SK-N-SH (cell line): ENCODE measurements at regions not wholly inside any gene's neighbourhood (a gene's known extent, or its start where the extent isn't known, plus 50 kb on each side); places are given as distances from the start of the nearest gene placed in this dataset.

ENCODE experiments used
- CTCF ChIA-PET: fragments of 300-600, 350-600 bp; formaldehyde crosslinking; extraction: SDS; loops from one replicate; lab custom pipeline; 2021; lab: Yijun Ruan, JAX
- POLR2A ChIA-PET: fragments of 350-600 bp; sonication (Branson Sonifier 250); formaldehyde crosslinking; extraction: SDS; loops from one replicate; lab custom pipeline; 2020; ENCODE audit warnings: antibody characterized with exemption, inconsistent platforms; lab: Yijun Ruan, JAX
- DNase-seq: peaks from one replicate; pipeline ENCODE4 v3.0.0; 2012
- H2AFZ ChIP-seq: fragments of 200-600 bp; sonication (generic); 2 replicates; pipeline ENCODE4 v1.8.1; 2016; ENCODE audit warnings: antibody characterized with exemption, mild to moderate bottlenecking, low read depth
- H3F3A ChIP-seq: fragments of 200-600 bp; sonication (generic); replicated peaks from 2 replicates; pipeline ENCODE3; 2016; ENCODE audit warnings: antibody characterized with exemption, mild to moderate bottlenecking; ENCODE audit not compliant: insufficient read depth
- H3K27ac ChIP-seq, 2 experiments: fragments of 200-500 bp in 1 of 2; fragments of 200-600 bp in 1 of 2; sonication (Bioruptor generic) in 1 of 2; sonication (generic), shearing (Covaris generic) in 1 of 2; 2 replicates each; pipeline versions ENCODE4 v1.5.1 to v1.6.1; 2014 to 2016; ENCODE audit warnings: low read depth in 2 of 2, inconsistent platforms in 1 of 2, low read length in 1 of 2, mild to moderate bottlenecking in 1 of 2, mixed read lengths in 1 of 2
- H3K27me3 ChIP-seq: fragments of 200-600 bp; sonication (generic), shearing (Covaris generic); 2 replicates; pipeline ENCODE4 v1.6.1; 2016; ENCODE audit warnings: mixed run types; ENCODE audit not compliant: insufficient read depth
- H3K36me3 ChIP-seq, 2 experiments: fragments of 200-500 bp in 1 of 2; fragments of 200-600 bp in 1 of 2; sonication (Bioruptor generic) in 1 of 2; sonication (generic) in 1 of 2; replicated peaks in 1 of 2; 2 replicates each; pipeline versions ENCODE3 to v1.5.1; 2014 to 2016; ENCODE audit warnings: low read length in 1 of 2, mild to moderate bottlenecking in 1 of 2; ENCODE audit not compliant: insufficient read depth in 2 of 2, control insufficient read depth in 1 of 2
- H3K4me1 ChIP-seq, 2 experiments: fragments of 200-500 bp in 1 of 2; fragments of 200-600 bp in 1 of 2; sonication (Bioruptor generic) in 1 of 2; sonication (generic), shearing (Covaris generic) in 1 of 2; 2 replicates each; pipeline versions ENCODE4 v1.5.1 to v1.6.1; 2014 to 2016; ENCODE audit warnings: low read depth in 1 of 2, low read length in 1 of 2, mixed run types in 1 of 2; ENCODE audit not compliant: insufficient read depth in 2 of 2, control insufficient read depth in 1 of 2
- H3K4me2 ChIP-seq: fragments of 200-600 bp; sonication (generic), shearing (Covaris generic); 2 replicates; pipeline ENCODE4 v1.6.1; 2017; ENCODE audit warnings: mixed run types
- H3K4me3 ChIP-seq, 2 experiments: fragments of 200-500 bp in 1 of 2; fragments of 200-600 bp in 1 of 2; sonication (Bioruptor generic) in 1 of 2; sonication (generic), shearing (Covaris generic) in 1 of 2; 2 replicates each; pipeline versions ENCODE4 v1.5.1 to v1.8.1; 2014 to 2016; ENCODE audit warnings: low read depth in 2 of 2, inconsistent platforms in 1 of 2, low read length in 1 of 2, mild to moderate bottlenecking in 1 of 2, mixed read lengths in 1 of 2, moderate library complexity in 1 of 2
- H3K79me2 ChIP-seq: fragments of 200-600 bp; sonication (generic); 2 replicates; pipeline ENCODE4 v1.8.1; 2017; ENCODE audit warnings: mild to moderate bottlenecking; ENCODE audit not compliant: insufficient read depth
- H3K9ac ChIP-seq: fragments of 200-600 bp; sonication (generic); 2 replicates; pipeline ENCODE4 v1.6.1; 2017; ENCODE audit warnings: mixed run types
- H3K9me2 ChIP-seq: fragments of 200-600 bp; sonication (generic); 2 replicates; pipeline ENCODE4 v1.6.1; 2017; ENCODE audit warnings: mixed run types
- H3K9me3 ChIP-seq: fragments of 200-600 bp; sonication (generic); 2 replicates; pipeline ENCODE4 v1.6.1; 2017; ENCODE audit warnings: mixed run types, mild to moderate bottlenecking, moderate library complexity
- H4K20me1 ChIP-seq: fragments of 200-600 bp; sonication (generic); 2 replicates; pipeline ENCODE4 v1.6.1; 2017; ENCODE audit warnings: mild to moderate bottlenecking, mixed run types; ENCODE audit not compliant: insufficient read depth
- EZH2phosphoT487 ChIP-seq: fragments of 200-600 bp; sonication (generic); IDR thresholded peaks from 2 replicates; pipeline ENCODE4 v1.6.1; 2017; ENCODE audit warnings: low read depth, mixed run types, mild to moderate bottlenecking, antibody characterized with exemption, moderate library complexity, borderline replicate concordance
- GABPA ChIP-seq: IDR thresholded peaks from 2 replicates; pipeline ENCODE4 v1.4.0; 2012; ENCODE audit warnings: low read depth, mild to moderate bottlenecking
- GATA2 ChIP-seq: sonication (generic); formaldehyde crosslinking; IDR thresholded peaks from 2 replicates; pipeline ENCODE4 v1.5.0; 2020; ENCODE audit warnings: mild to moderate bottlenecking, missing genetic modification reagents
- JUND ChIP-seq: IDR thresholded peaks from 2 replicates; pipeline ENCODE4 v1.4.0; 2012
- MEF2A ChIP-seq: IDR thresholded peaks from 2 replicates; pipeline ENCODE4 v1.4.0; 2012; ENCODE audit warnings: low read depth, borderline replicate concordance
- RCOR1 ChIP-seq: fragments of 150-350 bp; IDR thresholded peaks from 2 replicates; pipeline ENCODE4 v1.6.1; 2017; ENCODE audit warnings: antibody characterized with exemption, low read length
- YY1 ChIP-seq: IDR thresholded peaks from 2 replicates; pipeline ENCODE4 v1.4.0; 2012; ENCODE audit warnings: low read depth, mild to moderate bottlenecking
- WGBS: methylation state at CpG from one replicate; pipeline ENCODE4 v1.1.6; 2017; ENCODE audit warnings: low lambda C conversion rate; 5-methylcytosine and 5-hydroxymethylcytosine counted together
- TF ChIP-seq, protein P1 (sequence below): IDR thresholded peaks from 2 replicates; pipeline ENCODE4 v1.4.0; 2012; ENCODE audit warnings: low read depth
- TF ChIP-seq, protein P2 (sequence below): fragments of 150-350 bp; IDR thresholded peaks from 2 replicates; pipeline ENCODE4 v1.6.1; 2016; ENCODE audit warnings: mild to moderate bottlenecking, low read depth, low read length
- TF ChIP-seq, protein P3 (sequence below): IDR thresholded peaks from 2 replicates; pipeline ENCODE4; 2012
- TF ChIP-seq, protein P4 (sequence below): IDR thresholded peaks from 2 replicates; pipeline ENCODE4 v1.6.1; 2012; ENCODE audit warnings: mild to moderate bottlenecking, low read depth, low read length, moderate library complexity
- TF ChIP-seq, protein P5 (sequence below): IDR thresholded peaks from 2 replicates; pipeline ENCODE4 v1.4.0; 2012; ENCODE audit warnings: low read depth, borderline replicate concordance

DNA sequence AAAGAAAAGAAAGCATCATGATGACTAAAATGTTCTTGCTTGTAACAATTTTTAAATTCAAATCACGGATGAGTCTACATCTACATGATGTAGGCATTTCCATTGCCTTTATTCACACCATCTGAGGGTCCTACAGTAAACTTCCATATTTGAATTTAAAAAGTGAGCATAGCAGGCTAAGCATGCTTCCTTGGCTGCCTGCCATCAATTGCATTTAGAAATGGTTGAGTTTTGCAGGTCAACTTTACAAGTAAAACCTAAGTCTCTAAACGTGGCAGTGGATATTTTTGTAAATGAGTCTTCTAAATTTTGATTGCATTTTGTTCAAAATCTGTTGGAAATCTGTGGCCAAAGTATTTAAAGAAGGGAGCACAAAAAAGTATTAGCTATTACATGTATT is 136.5 kb upstream of the PTCH1 start:
- H4K20me1 ChIP-seq, result no peaks in the 10 kb centered on the region
- CTCF ChIA-PET, result interaction anchor here (0.6 kb wide), 1 partner anchor 19 kb away, joined by 3 read pairs; no protein-coding TSS in a partner anchor
- TF ChIP-seq, protein P1, sequence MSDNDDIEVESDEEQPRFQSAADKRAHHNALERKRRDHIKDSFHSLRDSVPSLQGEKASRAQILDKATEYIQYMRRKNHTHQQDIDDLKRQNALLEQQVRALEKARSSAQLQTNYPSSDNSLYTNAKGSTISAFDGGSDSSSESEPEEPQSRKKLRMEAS, result no peak
- TF ChIP-seq YY1 (no peak), JUND (no peak), GABPA (no peak), EZH2phosphoT487 (no peak), MEF2A (no peak), RCOR1 (no peak), GATA2 (CRISPR knock-in tag) (no peak)
- TF ChIP-seq, protein P2, sequence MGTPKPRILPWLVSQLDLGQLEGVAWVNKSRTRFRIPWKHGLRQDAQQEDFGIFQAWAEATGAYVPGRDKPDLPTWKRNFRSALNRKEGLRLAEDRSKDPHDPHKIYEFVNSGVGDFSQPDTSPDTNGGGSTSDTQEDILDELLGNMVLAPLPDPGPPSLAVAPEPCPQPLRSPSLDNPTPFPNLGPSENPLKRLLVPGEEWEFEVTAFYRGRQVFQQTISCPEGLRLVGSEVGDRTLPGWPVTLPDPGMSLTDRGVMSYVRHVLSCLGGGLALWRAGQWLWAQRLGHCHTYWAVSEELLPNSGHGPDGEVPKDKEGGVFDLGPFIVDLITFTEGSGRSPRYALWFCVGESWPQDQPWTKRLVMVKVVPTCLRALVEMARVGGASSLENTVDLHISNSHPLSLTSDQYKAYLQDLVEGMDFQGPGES, result no peak
- TF ChIP-seq, protein P3, sequence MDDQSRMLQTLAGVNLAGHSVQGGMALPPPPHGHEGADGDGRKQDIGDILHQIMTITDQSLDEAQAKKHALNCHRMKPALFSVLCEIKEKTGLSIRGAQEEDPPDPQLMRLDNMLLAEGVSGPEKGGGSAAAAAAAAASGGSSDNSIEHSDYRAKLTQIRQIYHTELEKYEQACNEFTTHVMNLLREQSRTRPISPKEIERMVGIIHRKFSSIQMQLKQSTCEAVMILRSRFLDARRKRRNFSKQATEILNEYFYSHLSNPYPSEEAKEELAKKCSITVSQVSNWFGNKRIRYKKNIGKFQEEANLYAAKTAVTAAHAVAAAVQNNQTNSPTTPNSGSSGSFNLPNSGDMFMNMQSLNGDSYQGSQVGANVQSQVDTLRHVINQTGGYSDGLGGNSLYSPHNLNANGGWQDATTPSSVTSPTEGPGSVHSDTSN, result no peak
- TF ChIP-seq, protein P4, sequence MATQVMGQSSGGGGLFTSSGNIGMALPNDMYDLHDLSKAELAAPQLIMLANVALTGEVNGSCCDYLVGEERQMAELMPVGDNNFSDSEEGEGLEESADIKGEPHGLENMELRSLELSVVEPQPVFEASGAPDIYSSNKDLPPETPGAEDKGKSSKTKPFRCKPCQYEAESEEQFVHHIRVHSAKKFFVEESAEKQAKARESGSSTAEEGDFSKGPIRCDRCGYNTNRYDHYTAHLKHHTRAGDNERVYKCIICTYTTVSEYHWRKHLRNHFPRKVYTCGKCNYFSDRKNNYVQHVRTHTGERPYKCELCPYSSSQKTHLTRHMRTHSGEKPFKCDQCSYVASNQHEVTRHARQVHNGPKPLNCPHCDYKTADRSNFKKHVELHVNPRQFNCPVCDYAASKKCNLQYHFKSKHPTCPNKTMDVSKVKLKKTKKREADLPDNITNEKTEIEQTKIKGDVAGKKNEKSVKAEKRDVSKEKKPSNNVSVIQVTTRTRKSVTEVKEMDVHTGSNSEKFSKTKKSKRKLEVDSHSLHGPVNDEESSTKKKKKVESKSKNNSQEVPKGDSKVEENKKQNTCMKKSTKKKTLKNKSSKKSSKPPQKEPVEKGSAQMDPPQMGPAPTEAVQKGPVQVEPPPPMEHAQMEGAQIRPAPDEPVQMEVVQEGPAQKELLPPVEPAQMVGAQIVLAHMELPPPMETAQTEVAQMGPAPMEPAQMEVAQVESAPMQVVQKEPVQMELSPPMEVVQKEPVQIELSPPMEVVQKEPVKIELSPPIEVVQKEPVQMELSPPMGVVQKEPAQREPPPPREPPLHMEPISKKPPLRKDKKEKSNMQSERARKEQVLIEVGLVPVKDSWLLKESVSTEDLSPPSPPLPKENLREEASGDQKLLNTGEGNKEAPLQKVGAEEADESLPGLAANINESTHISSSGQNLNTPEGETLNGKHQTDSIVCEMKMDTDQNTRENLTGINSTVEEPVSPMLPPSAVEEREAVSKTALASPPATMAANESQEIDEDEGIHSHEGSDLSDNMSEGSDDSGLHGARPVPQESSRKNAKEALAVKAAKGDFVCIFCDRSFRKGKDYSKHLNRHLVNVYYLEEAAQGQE, result no peak
- TF ChIP-seq, protein P5, sequence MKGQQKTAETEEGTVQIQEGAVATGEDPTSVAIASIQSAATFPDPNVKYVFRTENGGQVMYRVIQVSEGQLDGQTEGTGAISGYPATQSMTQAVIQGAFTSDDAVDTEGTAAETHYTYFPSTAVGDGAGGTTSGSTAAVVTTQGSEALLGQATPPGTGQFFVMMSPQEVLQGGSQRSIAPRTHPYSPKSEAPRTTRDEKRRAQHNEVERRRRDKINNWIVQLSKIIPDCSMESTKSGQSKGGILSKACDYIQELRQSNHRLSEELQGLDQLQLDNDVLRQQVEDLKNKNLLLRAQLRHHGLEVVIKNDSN, result no peak
- no peaks in the 10 kb centered on the region for H3K4me1 ChIP-seq
- WGBS, result 32% methylated on average over 2 of the region's 2 CpGs
- H3K27me3 ChIP-seq, result no peaks in the 10 kb centered on the region
- H3K27ac ChIP-seq, result no peak overlapping the region
- no peak overlapping the region for H3K4me2 ChIP-seq
- DNase-seq, result no peak
- H3F3A ChIP-seq, result no peaks in the 10 kb centered on the region
- POLR2A ChIA-PET, result no interaction called here
- no peak overlapping the region for H2AFZ ChIP-seq
- no peaks in the 10 kb centered on the region for H3K9me2 ChIP-seq
- H3K4me3 ChIP-seq, result no peak overlapping the region
- H3K9ac ChIP-seq, result no peak overlapping the region
- H3K36me3 ChIP-seq, result no peaks in the 10 kb centered on the region
- no peaks in the 10 kb centered on the region for H3K79me2 ChIP-seq
- no peaks in the 10 kb centered on the region for H3K9me3 ChIP-seq
